Jurkat, Clone E6-1 (cell line): ENCODE measurements at regions not wholly inside any gene's neighbourhood (a gene's known extent, or its start where the extent isn't known, plus 50 kb on each side); places are given as distances from the start of the nearest gene placed in this dataset.
"Not testable (repeated sequence)": the region's sequence is repeated elsewhere in the genome, so short reads cannot be mapped to it uniquely, and the experiment has no call there.

Experiments used
- DNase-seq: peaks from one replicate; pipeline ENCODE4 v3.0.0-alpha.2; 2011; ENCODE audit warnings: low read depth, low spot score
- H3K4me3 ChIP-seq: 2 replicates; pipeline ENCODE4 v1.5.1; 2011; ENCODE audit warnings: mild to moderate bottlenecking, low read length, control low read depth, moderate library complexity

DNA sequence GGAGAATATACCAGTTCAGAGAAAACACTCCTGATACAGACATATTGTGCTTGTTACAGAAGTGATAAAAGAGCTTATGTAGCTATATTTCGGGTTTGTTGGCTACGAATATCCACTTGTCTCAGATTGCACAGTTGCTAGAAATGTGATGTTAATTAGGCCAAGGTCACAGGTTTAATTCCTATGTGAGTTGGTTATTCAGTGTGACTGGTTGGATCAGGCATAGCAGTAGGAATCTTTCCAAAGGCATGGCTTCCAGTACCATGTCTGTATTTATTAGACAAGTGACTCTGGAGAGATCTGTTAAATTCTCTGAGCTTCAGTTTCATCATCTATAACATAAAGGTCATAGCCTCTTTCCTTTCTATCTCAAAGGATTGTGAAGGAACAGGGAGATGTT is 152.7 kb upstream of the KITLG start:
- DNase-seq = no peak
- no peak overlapping the region for H3K4me3 ChIP-seq

DNA sequence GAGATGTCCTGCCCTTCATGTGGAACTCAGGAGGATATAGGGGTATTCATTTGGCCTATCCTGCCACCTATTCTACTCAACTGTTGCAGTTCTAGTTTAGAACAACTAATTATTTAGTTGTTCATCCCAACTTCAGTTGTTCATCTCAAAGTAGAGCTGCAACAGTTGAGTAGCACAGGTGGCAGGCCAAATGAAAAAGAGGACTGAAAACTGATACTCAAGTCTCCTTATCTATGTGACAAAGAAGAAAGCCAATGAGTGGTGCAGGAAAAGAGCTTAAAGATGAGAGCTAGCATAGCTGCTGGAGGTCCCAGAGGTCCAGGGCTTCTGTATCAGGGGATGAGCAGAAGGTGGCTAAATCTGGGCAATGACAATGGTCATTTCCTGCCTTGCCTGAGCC is 148.9 kb upstream of the KITLG start:
- no peak for DNase-seq
- no peak overlapping the region for H3K4me3 ChIP-seq

DNA sequence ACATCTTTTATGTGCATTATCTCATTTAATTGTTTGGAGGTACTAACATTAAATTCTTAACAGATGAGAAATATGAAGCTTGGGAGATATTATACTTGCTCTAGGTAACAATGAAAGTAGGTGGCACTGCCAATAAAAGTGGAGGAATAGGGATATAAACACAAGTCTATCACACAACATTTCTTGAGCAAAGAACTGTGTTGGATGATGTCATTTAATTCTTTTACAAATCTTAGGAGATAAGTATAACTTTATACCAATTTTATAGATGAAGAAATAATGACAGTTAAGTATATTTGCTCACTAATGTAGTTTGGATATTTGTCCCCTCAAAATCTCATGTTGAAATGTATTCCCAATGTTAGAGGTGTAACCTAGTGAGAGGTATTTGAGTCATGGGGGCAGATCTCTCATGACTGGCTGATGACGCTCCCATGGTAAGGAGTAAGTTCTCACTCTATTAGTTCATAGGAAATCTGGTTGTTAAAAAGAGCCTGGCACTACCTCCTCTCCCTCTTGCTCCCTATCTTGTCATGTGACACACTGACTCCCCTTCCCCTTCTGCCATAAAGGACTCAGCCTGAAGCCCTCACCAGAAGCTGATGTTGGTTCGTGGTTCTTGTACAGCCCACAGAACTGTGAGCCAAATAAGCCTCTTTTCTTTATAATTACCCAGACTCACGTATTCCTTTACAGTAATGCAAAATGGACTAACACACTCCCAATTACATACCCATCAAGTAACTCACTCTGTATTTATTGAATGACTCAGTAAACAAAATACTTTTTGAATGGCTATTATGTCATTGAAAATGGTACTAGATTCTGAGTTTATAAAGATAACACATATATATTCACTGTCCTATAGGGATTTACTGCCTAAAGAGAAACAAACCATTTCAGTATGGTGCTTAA is 146.8 kb upstream of the KITLG start:
- DNase-seq = no peak
- H3K4me3 ChIP-seq = no peak overlapping the region

DNA sequence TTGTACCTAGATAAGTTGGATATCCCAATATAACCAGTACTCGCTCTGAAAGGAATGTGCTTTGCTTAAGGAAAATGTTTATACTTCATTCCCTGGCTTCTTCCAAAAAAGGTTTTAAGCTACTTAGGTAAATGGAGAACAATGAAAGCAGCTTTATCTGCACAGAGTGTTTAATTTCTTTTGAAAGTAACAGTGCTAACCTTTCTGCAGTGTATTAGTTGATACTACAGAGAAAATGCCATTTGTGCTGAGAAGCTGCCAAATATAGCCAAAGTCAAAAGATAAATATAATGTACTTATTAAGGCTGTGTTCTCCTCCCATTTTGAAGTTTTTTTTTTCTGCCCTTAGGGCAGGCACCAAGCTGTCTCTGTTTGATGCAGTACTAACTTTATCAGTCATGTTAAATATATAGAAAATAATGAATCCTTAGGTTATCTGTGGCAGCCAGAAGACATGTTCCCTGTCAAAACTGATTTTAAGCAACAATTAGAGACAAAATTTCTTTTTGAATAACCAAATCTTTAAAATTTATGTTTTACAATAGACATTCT is 145.4 kb upstream of the KITLG start:
- H3K4me3 ChIP-seq = no peak overlapping the region
- DNase-seq = no peak

GRCh38 chr12:88723219-88723618 is 142.9 kb upstream of the KITLG start:
- no peak for DNase-seq
- H3K4me3 ChIP-seq = no peak overlapping the region

DNA sequence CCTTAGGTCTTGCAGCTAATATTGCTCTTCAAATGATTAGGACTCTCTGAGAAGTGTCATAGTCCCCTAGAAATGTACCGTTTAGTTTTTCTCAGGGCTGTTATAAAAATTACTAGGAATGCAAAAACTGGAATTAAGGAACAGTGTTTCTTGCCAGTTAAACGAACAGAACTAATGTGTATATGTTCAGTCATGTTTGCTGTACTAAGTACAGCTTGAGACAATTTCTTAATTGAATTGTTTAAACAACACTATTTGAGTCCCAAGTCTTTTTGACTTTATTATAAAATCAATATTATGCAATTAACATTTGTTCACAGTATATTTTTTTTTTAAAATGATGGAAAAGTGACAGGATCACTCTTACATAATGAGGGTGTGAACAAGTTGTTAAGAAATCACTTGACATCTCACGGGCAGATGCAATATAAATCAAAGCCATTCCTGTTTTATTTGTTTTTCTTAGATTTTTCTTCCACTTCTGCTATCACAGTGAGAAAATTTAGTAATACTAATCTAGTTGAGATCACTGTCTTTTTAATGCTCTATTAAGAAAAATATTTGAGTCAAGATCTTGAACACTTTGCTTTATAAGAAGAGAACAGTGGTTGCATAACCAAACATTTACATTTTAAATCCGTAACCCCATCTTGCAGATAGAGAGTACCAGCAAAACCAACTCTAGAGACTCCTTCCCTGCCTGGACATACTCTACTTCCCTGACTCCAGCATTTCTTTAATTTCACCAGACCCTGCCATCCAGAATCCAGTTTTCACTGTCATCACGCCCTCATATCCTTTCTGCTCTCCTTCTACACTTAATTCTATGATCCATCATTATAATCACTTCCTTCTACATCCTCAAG is 140.7 kb upstream of the KITLG start:
- DNase-seq = no peak
- no peak overlapping the region for H3K4me3 ChIP-seq

DNA sequence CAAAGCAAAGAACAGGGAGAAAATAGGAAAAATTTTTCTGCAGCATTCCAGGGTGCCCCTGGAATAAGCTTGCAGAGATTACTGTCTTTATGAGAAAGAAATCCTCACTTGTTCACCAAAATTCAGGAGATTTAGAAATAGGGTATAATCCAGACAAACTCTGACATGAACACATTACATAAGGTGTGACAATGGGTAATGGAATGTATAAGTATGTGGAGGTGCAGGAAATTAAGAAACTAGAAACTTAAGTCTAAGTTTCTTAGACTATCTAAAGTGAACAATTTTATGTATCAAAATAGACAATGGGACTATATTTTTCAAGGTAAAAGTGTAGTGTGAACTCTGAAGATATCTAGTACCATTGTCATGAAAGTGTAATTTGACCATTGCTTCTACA is 140.0 kb upstream of the KITLG start:
- no peak for DNase-seq

DNA sequence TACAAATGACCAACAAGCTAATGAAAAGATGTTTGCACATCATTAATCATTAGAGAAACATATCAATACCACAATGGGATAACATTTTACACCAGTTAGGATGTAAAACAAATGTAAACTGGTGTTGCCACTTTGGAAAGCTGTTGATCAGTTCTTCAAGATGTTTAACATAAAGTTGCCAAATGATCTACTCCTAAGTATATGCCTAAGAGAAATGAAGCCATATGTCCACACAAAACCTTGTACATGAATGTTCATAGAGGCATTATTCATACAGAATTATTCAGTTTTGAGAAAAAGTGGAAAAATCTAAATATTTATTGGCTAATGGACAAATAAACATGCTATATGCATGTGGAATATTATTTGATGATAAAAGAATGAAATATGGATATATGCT is 136.9 kb upstream of the KITLG start:
- no peak overlapping the region for H3K4me3 ChIP-seq
- no peak for DNase-seq

More for the DNA sequence above, 140.0 kb upstream of the KITLG start:
- H3K4me3 ChIP-seq = no peak overlapping the region

DNA sequence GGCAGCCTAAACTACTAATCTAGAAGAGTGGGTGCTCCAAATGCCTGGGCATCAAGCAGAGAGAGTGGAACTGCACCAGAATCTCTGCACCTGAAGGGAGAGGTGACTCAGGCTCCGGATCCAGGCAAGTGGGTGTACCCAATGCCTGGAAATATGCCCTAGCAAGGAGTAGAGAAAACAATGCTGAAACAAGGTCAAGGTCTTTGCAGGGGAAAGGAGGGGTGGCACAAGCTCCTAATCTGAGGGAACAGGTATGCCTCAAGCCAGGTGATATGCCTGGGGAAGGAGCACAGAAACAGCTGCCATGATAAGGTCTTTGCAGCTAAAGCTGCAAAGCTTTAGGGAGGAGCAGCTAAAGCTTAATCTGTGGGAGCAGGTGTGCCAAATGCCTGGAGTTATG is 136.0 kb upstream of the KITLG start:
- no peak for DNase-seq
- no peak overlapping the region for H3K4me3 ChIP-seq

- no peak overlapping the region for H3K4me3 ChIP-seq
- DNase-seq = no peak
Observed at GRCh38 chr12:88715673-88716072, 135.4 kb upstream of the KITLG start.

DNA sequence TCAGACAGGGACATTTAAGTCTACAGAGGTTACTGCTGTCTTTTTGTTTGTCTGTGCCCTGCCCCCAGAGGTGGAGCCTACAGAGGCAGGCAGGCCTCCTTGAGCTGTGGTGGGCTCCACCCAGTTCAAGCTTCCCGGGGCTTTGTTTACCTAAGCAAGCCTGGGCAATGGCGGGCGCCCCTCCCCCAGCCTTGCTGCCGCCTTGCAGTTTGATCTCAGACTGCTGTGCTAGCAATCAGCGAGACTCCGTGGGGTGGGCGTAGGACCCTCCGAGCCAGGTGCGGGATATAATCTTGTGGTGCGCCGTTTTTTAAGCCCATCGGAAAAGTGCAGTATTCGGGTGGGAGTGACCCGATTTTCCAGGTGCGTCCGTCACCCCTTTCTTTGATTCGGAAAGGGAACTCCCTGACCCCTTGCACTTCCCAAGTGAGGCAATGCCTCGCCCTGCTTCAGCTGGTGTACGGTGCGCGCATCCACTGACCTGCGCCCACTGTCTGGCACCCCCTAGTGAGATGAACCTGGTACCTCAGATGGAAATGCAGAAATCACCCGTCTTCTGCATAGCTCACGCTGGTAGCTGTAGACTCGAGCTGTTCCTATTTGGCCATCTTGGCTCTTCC is 134.1 kb upstream of the KITLG start:
- not testable (repeated sequence) for H3K4me3 ChIP-seq, DNase-seq

- no peak overlapping the region for H3K4me3 ChIP-seq
- no peak for DNase-seq
Observed at GRCh38 chr12:88707800-88708199, 127.5 kb upstream of the KITLG start.

DNA sequence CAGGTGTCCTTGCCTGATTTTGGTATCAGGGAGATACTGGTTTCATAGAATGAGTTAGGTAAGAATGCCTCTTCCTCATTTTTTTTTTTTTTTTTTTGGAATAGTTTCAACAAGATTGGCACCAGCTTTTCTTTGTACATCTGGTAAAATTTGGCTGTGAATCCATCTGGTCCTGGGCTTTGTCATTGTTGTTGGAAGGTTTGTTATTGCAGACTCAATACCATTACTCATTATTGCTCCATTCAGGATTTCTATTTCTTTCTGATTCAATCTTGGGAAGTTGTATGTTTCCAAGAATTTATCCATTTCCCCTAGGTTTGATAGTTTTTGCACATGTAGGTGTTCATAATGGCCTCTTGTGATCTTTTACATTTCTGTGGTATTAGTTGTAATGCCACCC is 126.0 kb upstream of the KITLG start:
- no peak for DNase-seq
- H3K4me3 ChIP-seq = no peak overlapping the region

DNA sequence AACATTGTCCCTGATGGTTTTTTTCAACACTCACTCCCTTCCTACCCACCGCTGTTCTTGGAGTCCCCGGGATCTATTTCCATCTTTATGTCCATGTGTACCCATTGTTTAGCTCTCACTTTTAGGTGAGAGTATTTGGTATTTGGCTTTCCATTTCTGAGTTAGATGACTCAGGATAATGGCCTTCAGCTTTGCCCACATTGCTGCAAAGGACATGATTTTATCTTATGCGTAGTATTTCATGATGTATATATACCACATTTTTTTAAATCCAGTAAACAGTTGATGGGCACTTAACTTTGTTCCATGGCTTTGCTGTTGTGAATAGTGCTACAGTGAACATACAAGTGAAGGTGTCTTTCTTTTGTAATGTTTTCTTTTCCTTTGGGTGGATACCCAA is 123.5 kb upstream of the KITLG start:
- no peak for DNase-seq

GRCh38 chr12:88698471-88698870 is 118.2 kb upstream of the KITLG start:
- DNase-seq = no peak
- H3K4me3 ChIP-seq = no peak overlapping the region

More for the DNA sequence above, 123.5 kb upstream of the KITLG start:
- H3K4me3 ChIP-seq = no peak overlapping the region

DNA sequence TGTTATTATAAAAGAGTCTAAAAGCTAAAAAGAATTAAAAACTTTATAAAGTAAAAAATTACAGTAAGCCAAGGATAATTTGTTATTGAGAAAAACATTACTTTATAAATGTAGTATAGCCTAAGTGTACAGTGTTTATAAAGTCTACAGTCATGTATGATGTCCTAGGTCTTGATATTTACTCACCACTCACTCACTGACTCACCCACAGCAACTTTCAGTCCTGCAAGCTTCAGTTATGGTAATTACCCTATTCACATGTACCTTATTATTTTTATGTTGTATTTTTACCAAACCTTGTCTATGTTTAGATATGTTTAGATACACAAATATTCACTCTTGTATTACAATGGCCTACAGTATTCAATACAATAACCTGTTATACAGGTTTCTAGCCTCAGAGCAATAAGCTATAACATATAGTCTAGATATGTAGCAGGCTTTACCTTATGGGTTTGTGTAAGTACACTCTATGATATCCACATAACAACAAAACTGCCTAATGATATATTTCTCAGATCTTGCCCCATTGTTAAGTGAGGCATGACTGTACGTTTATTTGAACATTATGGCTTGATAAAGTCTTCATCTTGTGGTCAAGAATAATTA is 113.7 kb upstream of the KITLG start:
- H3K4me3 ChIP-seq = no peak overlapping the region
- DNase-seq = no peak

DNA sequence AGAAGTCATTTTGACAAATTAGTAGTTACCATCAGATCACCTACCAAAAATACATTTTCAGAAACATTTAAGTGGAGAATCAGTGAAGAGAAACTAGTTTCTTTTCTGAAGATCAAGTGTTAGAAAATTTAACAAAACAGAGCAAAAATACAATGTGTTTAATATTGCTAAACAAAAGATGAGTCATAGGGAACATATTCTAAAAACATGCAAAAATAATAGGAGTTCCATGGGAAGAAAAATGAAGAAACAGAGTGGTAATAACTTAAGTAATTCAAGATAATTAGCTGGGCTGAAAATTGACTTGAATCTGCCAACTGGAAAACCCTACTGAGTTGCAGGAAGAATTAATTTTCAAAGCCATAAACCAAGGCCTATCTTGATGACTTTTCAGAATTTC is 111.5 kb upstream of the KITLG start:
- no peak overlapping the region for H3K4me3 ChIP-seq
- DNase-seq = no peak

DNA sequence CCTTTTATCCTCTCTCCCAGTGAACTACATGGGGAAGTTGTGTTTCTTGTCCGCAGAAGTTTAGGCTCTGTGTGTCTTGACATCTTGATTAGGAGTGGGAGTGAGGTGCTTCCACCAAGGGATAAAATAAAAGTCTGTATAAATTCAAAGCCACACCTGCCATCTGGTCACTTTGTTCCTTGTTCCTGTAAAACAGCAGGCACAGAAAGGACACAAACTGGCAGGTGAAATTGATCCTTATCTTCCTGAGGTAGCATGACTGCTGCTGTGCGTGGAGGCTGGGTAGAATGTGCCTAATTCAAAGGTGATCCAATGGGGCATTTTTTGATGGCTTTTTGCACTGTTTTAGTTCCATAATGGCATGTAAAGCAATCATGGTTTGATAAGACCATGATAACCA is 104.3 kb upstream of the KITLG start:
- DNase-seq = no peak
- no peak overlapping the region for H3K4me3 ChIP-seq

GRCh38 chr12:88684170-88684569 is 103.9 kb upstream of the KITLG start:
- DNase-seq = no peak
- H3K4me3 ChIP-seq = no peak overlapping the region
